Nephron (organoid): ENCODE measurements at regions not wholly inside any gene's neighbourhood (a gene's known extent, or its start where the extent isn't known, plus 50 kb on each side); places are given as distances from the start of the nearest gene placed in this dataset.

ENCODE experiments used
- H3K27ac Mint-ChIP-seq, 3 experiments: 2 replicates each; pipeline ENCODE4 v1.8.0; 2020; ENCODE audit warnings: mixed read lengths in 3 of 3, mild to moderate bottlenecking in 2 of 3, moderate library complexity in 1 of 3
- H3K27me3 Mint-ChIP-seq: 2 replicates; pipeline ENCODE4 v1.8.0; 2021; ENCODE audit warnings: low read depth, mild to moderate bottlenecking, moderate library complexity, mixed read lengths
- H3K36me3 Mint-ChIP-seq: 2 replicates; pipeline ENCODE4 v1.8.0; 2020; ENCODE audit warnings: low read depth, mixed read lengths
- H3K4me1 Mint-ChIP-seq: 2 replicates; pipeline ENCODE4 v1.8.0; 2020; ENCODE audit warnings: mixed read lengths
- H3K4me3 Mint-ChIP-seq, 3 experiments: 2 replicates each; pipeline ENCODE4 v1.8.0; 2020; ENCODE audit warnings: mild to moderate bottlenecking in 3 of 3, mixed read lengths in 3 of 3, moderate library complexity in 2 of 3
- H3K9me3 Mint-ChIP-seq: 2 replicates; pipeline ENCODE4 v1.8.0; 2020; ENCODE audit warnings: mixed read lengths
- TF ChIP-seq, protein P1 (sequence below), 3 experiments: fragments of 200-600 bp; sonication (generic); IDR thresholded peaks; one replicate each; pipeline ENCODE4 v1.5.0; 2021; ENCODE audit warnings: antibody characterized with exemption in 3 of 3; ENCODE audit not compliant: unreplicated experiment in 3 of 3

DNA sequence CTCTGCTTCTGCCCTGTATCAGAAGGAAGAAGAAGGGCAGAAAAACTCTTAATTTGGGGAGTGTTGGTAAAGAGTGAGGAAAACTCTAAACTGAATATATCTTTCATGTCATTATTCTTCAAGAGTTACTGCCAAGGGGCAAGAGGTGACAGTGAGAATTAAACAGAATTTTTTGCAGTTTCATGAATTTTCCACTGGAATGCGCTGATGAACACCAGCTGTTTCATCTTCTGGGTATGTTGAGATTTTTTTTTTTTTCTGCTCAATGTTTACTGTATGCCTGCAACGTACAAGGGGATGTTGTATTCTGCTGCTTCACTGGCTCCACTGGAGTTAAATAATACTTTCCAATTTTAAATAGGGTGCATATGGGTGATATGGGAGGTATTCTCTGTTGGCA, 117.8 kb downstream of the FAM76B start:
- H3K4me1 Mint-ChIP-seq = peaks cover 16% of the 10 kb centered on the region
- H3K27me3 Mint-ChIP-seq = no peaks in the 10 kb centered on the region
- H3K27ac Mint-ChIP-seq = peak overlapping the region; percentile 93 to 96 (median 94)
- no peak overlapping the region for H3K4me3 Mint-ChIP-seq
- H3K9me3 Mint-ChIP-seq = peaks cover 3% of the 10 kb centered on the region
- H3K36me3 Mint-ChIP-seq = no peaks in the 10 kb centered on the region
- TF ChIP-seq, protein P1, sequence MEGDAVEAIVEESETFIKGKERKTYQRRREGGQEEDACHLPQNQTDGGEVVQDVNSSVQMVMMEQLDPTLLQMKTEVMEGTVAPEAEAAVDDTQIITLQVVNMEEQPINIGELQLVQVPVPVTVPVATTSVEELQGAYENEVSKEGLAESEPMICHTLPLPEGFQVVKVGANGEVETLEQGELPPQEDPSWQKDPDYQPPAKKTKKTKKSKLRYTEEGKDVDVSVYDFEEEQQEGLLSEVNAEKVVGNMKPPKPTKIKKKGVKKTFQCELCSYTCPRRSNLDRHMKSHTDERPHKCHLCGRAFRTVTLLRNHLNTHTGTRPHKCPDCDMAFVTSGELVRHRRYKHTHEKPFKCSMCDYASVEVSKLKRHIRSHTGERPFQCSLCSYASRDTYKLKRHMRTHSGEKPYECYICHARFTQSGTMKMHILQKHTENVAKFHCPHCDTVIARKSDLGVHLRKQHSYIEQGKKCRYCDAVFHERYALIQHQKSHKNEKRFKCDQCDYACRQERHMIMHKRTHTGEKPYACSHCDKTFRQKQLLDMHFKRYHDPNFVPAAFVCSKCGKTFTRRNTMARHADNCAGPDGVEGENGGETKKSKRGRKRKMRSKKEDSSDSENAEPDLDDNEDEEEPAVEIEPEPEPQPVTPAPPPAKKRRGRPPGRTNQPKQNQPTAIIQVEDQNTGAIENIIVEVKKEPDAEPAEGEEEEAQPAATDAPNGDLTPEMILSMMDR (IDR thresholded peaks at IDR 0.05; ENCODE audit: unreplicated experiment in 3 of 3) = no peak

DNA sequence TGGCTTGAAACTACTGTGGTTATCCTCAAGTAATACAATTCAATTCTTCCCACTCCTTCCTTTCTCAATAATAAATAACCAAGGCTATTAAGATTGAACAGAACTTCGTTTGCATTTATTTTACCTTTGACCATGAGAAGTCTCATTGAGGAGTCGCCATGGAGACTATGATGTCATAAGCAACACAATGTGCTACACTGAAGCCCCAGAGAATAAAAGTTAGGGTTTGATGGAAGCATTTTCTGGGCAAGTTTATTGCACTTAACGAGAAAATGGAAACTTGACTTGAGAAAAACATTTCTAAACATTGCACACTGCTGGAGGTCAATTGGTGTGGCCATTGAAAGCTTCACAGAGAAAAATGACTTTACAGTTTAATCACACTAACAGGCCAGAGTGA, 121.5 kb downstream of the FAM76B start:
- Mint-ChIP-seq H3K4me3 (no peak overlapping the region), H3K27me3 (no peaks in the 10 kb centered on the region), H3K36me3 (peaks cover 6% of the 10 kb centered on the region), H3K9me3 (peaks cover 16% of the 10 kb centered on the region), H3K4me1 (peaks cover 16% of the 10 kb centered on the region), H3K27ac (peak overlapping the region; percentile 5 to 93 (median 78))
- TF ChIP-seq, protein P1 (IDR thresholded peaks at IDR 0.05; ENCODE audit: unreplicated experiment in 3 of 3) = no peak

DNA sequence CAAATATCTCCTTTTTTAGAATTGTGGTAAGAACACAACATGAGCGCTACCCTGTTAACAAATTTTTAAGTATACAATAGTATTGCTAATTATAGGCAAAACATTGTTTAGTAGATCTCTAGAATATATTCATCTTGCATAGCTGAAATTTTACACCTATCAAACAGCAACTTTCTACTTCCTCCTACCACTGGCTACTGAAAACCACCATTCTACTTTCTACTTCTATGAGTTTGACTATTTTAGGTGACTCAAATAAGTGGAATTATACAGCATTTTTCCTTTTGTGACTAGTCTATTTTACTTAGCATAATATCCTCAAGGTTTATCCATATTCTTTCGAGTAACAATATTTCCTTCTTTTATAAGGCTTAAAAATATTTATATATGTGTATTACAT, 128.4 kb downstream of the FAM76B start:
- Mint-ChIP-seq H3K27me3 (no peaks in the 10 kb centered on the region), H3K4me3 (no peak overlapping the region), H3K27ac (no peak overlapping the region), H3K9me3 (peaks cover 13% of the 10 kb centered on the region), H3K4me1 (peaks cover 5% of the 10 kb centered on the region), H3K36me3 (peaks cover 6% of the 10 kb centered on the region)
- TF ChIP-seq, protein P1 (IDR thresholded peaks at IDR 0.05; ENCODE audit: unreplicated experiment in 3 of 3) = no peak

DNA sequence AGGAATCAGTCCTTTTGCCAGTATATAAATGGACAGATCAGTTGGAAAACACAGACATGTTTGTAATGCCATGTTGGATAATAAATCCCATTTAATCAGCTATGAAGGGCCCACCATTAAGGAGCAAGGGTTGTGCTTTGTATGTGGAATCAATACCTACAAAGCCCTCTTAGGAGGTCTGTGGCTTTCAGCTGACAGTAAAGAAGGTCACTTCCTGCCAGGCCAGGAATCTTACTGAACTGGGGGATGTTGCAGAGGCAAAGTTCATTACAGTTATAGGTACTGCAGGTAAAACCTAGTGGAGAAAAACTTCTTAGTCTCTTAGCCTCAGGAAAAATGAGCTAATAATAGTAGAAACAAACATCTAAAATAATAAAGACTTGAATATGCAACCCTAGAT, 129.5 kb downstream of the FAM76B start:
- Mint-ChIP-seq H3K9me3 (peaks cover 5% of the 10 kb centered on the region), H3K27ac (peak overlapping the region in 2 of 3 experiments; percentile 33 to 89), H3K36me3 (no peaks in the 10 kb centered on the region), H3K27me3 (no peaks in the 10 kb centered on the region), H3K4me1 (peaks cover 14% of the 10 kb centered on the region), H3K4me3 (no peak overlapping the region)
- TF ChIP-seq, protein P1 (IDR thresholded peaks at IDR 0.05; ENCODE audit: unreplicated experiment in 3 of 3) = no peak

DNA sequence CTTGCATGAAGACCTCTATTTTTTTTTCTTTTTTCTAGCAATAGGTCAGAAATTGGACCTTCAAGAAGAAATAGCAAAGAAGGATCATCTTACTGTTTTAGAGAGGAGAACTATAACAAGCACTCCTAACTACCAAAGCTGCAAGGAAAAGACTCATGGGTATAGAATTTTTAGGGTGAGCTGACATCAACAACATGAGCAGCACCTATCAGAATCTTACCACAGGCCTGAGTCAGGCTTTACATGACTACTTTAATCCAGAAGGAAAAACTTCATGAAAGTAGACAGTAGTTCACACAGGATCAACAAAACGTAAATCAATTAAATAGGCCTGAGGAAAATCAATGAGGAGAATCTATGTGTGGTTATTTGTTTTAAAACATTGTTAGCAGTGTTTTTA, 130.5 kb downstream of the FAM76B start:
- no peaks in the 10 kb centered on the region for H3K36me3 Mint-ChIP-seq
- peaks cover 4% of the 10 kb centered on the region for H3K9me3 Mint-ChIP-seq
- H3K27ac Mint-ChIP-seq = peak overlapping the region; percentile 8 to 89 (median 33)
- no peaks in the 10 kb centered on the region for H3K27me3 Mint-ChIP-seq
- TF ChIP-seq, protein P1 (IDR thresholded peaks at IDR 0.05; ENCODE audit: unreplicated experiment in 3 of 3) = no peak
- H3K4me1 Mint-ChIP-seq = peaks cover 14% of the 10 kb centered on the region
- no peak overlapping the region for H3K4me3 Mint-ChIP-seq

DNA sequence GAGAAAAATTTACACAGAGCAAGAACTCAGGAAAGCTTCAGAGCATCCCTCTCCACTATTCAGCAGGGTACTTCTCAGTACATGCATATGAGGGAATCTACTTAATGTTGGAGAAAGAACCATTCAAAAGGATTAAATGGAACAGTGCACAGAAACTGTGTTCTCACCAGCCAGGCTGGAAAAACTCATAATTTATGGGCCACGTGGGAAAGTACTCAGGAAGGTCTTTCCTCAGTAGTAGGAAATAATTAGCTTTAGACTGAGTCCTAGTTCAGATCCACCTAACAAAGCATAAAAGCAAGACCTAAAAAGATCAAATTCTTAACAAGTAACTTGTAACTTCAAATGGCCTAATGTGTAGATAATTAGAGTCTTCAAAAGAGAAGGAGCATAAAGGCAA, 134.0 kb downstream of the FAM76B start:
- no peaks in the 10 kb centered on the region for H3K9me3 Mint-ChIP-seq
- TF ChIP-seq, protein P1 (IDR thresholded peaks at IDR 0.05; ENCODE audit: unreplicated experiment in 3 of 3) = no peak
- no peaks in the 10 kb centered on the region for H3K27me3 Mint-ChIP-seq
- H3K27ac Mint-ChIP-seq = peak overlapping the region; percentile 78 to 94 (median 90)
- no peak overlapping the region for H3K4me3 Mint-ChIP-seq
- H3K36me3 Mint-ChIP-seq = no peaks in the 10 kb centered on the region
- peaks cover 28% of the 10 kb centered on the region for H3K4me1 Mint-ChIP-seq
